Choroid plexus epithelial cell (primary cell): ENCODE measurements at regions not wholly inside any gene's neighbourhood (a gene's known extent, or its start where the extent isn't known, plus 50 kb on each side); places are given as distances from the start of the nearest gene placed in this dataset.

Source experiments
- DNase-seq: peaks from one replicate; pipeline ENCODE4 v3.0.0-alpha.2; 2010; ENCODE audit warnings: low read depth
- H3K4me3 ChIP-seq: 2 replicates; pipeline ENCODE4 v1.5.1; 2011; ENCODE audit warnings: low read depth, mild to moderate bottlenecking, control low read depth, low read length, moderate library complexity
- TF ChIP-seq, protein P1 (sequence below): conservative IDR thresholded peaks from 2 replicates; pipeline ENCODE4 v1.5.1; 2011; ENCODE audit warnings: low read depth, mild to moderate bottlenecking, control low read depth, inconsistent platforms, low read length, moderate library complexity

GRCh38 chr7:41051062-41051461 lies 651.8 kb downstream of the INHBA start:
- no peak overlapping the region for H3K4me3 ChIP-seq
- TF ChIP-seq, protein P1, sequence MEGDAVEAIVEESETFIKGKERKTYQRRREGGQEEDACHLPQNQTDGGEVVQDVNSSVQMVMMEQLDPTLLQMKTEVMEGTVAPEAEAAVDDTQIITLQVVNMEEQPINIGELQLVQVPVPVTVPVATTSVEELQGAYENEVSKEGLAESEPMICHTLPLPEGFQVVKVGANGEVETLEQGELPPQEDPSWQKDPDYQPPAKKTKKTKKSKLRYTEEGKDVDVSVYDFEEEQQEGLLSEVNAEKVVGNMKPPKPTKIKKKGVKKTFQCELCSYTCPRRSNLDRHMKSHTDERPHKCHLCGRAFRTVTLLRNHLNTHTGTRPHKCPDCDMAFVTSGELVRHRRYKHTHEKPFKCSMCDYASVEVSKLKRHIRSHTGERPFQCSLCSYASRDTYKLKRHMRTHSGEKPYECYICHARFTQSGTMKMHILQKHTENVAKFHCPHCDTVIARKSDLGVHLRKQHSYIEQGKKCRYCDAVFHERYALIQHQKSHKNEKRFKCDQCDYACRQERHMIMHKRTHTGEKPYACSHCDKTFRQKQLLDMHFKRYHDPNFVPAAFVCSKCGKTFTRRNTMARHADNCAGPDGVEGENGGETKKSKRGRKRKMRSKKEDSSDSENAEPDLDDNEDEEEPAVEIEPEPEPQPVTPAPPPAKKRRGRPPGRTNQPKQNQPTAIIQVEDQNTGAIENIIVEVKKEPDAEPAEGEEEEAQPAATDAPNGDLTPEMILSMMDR, result no peak
- DNase-seq, result no peak

DNA sequence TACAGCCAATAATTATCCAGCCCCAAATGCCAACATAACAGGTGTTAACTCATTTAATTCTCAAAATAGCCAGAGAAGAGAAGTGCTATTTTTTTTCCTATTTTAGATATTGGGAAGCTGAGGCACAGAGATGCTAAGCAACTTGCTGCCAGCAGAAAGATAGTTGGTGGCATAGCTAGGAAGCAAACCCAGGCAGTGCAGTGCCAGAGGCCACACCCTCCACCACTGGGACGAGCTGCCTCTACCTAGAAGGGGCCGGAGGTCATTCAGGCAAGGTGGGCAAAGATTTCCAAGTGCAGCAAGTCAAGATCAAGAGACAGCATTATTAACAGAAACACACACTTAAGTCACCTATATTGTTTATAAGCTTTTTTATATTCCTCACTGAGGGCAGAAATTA lies 654.1 kb downstream of the INHBA start:
- TF ChIP-seq, protein P1, result no peak
- H3K4me3 ChIP-seq, result no peak overlapping the region

GRCh38 chr7:41047789-41048191 lies 655.1 kb downstream of the INHBA start:
- peak; percentile 57 for DNase-seq
- TF ChIP-seq, protein P1, result no peak
- H3K4me3 ChIP-seq, result no peak overlapping the region

More for the DNA sequence above, 654.1 kb downstream of the INHBA start:
- DNase-seq, result no peak

GRCh38 chr7:41047211-41047610 lies 655.7 kb downstream of the INHBA start:
- TF ChIP-seq, protein P1, result no peak
- DNase-seq, result no peak
- H3K4me3 ChIP-seq, result no peak overlapping the region

- TF ChIP-seq, protein P1, result no peak
- DNase-seq, result no peak
- no peak overlapping the region for H3K4me3 ChIP-seq
Measured at GRCh38 chr7:41046776-41047175, 656.1 kb downstream of the INHBA start.

GRCh38 chr7:41046221-41046761 lies 656.6 kb downstream of the INHBA start:
- TF ChIP-seq, protein P1, result no peak
- DNase-seq, result peak; percentile 74
- H3K4me3 ChIP-seq, result no peak overlapping the region

DNA sequence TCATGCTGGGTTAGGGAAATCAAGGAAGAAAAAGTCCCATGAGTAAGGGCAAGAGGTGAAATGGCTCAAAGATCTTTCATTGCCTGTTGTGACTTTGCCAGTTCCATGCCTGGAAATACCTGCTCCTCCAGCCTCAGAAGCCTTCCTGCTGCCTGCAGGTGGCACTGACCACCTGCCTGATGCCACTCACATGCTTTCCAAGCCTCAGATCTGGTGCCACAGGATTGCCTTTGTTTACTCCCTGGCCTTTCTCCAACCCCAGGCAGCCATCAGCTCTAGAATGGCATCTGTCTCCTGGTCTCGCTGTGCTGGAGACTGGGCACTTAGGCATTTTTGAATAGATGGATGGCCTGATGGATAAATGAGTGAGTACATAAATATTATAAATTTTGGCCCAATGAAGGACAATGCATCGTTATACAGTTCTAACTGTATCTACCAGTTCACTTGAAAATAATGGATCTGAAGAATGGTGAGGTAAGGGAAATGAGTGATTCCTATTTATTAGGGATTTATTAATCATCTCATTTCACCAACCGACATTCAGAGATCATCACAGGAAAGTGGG lies 657.2 kb downstream of the INHBA start:
- H3K4me3 ChIP-seq, result no peak overlapping the region
- DNase-seq, result no peak
- TF ChIP-seq, protein P1, result no peak
